Esophagus squamous epithelium (tissue), 4 donors: ENCODE measurements at regions not wholly inside any gene's neighbourhood (a gene's known extent, or its start where the extent isn't known, plus 50 kb on each side); places are given as distances from the start of the nearest gene placed in this dataset.

Experiments used
- CTCF ChIP-seq, 6 experiments: fragments of 450-650 bp in 4 of 6; fragments of 200-600 bp in 2 of 6; sonication (generic) in 2 of 6; IDR thresholded peaks; one replicate each; pipeline ENCODE4 v1.5.1; 2016 to 2019; ENCODE audit warnings: antibody characterized with exemption in 6 of 6, mild to moderate bottlenecking in 4 of 6, moderate library complexity in 4 of 6
- POLR2A ChIP-seq, 4 donors: fragments of 450-650 bp; IDR thresholded peaks; one replicate each; pipeline ENCODE4 v1.6.1; 2017; ENCODE audit warnings: antibody characterized with exemption in 4 of 4, mild to moderate bottlenecking in 4 of 4, moderate library complexity in 3 of 4

DNA sequence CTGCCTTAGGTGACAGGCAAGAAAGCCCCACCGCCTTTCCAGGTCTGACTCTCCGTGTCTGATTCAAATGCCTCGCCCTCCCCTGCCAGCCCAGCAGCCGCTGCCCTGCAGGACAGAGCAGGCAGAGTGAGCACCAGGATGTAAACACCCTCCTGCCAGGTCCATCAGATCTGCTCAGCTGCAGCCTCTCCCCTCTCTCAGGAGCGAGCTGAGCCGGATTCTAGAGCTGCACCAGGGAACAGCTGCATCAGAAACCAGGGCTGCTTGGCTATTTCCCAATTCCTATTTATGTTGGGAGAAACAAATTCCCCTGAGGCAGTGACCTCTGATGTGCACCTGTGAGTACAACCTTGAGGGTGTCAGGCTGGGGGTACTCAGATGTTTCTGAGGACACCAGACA, 121.5 kb upstream of the ZMIZ1 start:
- TF ChIP-seq CTCF (IDR thresholded peaks at IDR 0.05) = no peak
- no peak for TF ChIP-seq POLR2A (IDR thresholded peaks at IDR 0.05)
